Fibroblast of villous mesenchyme (primary cell): ENCODE measurements at regions not wholly inside any gene's neighbourhood (a gene's known extent, or its start where the extent isn't known, plus 50 kb on each side); places are given as distances from the start of the nearest gene placed in this dataset.

Experiments
- DNase-seq: peaks from one replicate; pipeline ENCODE4 v3.0.0-alpha.2; 2010; ENCODE audit warnings: low read depth
- H3K4me3 ChIP-seq: 2 replicates; pipeline ENCODE4 v1.5.1; 2011; ENCODE audit warnings: low read depth, mild to moderate bottlenecking, low read length
- TF ChIP-seq, protein P1 (sequence below): IDR thresholded peaks from 2 replicates; pipeline ENCODE4 v1.5.1; 2012; ENCODE audit warnings: low read depth, mild to moderate bottlenecking, low read length; ENCODE audit not compliant: insufficient read depth

DNA sequence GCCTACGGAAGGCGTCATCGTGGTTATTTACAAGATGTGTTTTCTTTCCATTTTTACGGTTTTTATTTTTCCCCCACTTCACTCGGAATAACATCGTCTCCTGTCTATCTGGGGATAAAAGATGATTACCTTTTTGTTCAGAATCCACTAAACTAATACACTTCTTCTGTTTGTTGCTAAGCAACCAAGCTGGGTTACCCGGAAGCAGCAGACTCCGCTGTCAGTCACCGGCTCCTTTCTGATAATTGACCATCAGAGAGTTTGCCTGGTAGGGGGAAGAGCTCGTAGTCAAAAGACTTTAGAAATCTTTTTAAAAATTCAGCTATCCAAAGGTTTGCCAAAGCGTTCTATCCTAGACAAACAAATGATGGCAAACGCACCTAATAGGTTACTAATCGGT, 75.0 kb upstream of the SFMBT2 start:
- TF ChIP-seq, protein P1, sequence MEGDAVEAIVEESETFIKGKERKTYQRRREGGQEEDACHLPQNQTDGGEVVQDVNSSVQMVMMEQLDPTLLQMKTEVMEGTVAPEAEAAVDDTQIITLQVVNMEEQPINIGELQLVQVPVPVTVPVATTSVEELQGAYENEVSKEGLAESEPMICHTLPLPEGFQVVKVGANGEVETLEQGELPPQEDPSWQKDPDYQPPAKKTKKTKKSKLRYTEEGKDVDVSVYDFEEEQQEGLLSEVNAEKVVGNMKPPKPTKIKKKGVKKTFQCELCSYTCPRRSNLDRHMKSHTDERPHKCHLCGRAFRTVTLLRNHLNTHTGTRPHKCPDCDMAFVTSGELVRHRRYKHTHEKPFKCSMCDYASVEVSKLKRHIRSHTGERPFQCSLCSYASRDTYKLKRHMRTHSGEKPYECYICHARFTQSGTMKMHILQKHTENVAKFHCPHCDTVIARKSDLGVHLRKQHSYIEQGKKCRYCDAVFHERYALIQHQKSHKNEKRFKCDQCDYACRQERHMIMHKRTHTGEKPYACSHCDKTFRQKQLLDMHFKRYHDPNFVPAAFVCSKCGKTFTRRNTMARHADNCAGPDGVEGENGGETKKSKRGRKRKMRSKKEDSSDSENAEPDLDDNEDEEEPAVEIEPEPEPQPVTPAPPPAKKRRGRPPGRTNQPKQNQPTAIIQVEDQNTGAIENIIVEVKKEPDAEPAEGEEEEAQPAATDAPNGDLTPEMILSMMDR, result no peak
- no peak for DNase-seq
- no peak overlapping the region for H3K4me3 ChIP-seq

DNA sequence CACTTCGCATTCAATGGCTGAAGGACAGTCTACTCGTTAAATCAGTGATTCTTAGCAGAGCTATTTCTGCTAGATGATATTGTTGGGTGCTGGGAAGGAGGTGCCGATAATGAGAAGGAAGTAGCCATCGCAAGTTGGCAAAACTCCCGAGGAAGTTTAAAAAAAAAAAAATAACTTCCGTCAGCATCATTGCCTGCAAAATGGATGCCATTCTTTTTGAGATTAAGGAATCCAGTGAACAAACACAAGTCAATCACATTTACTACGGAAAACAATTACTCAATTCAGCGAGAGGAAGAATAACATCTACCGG, 74.4 kb upstream of the SFMBT2 start:
- no peak for DNase-seq
- H3K4me3 ChIP-seq, result no peak overlapping the region
- TF ChIP-seq, protein P1, result no peak

DNA sequence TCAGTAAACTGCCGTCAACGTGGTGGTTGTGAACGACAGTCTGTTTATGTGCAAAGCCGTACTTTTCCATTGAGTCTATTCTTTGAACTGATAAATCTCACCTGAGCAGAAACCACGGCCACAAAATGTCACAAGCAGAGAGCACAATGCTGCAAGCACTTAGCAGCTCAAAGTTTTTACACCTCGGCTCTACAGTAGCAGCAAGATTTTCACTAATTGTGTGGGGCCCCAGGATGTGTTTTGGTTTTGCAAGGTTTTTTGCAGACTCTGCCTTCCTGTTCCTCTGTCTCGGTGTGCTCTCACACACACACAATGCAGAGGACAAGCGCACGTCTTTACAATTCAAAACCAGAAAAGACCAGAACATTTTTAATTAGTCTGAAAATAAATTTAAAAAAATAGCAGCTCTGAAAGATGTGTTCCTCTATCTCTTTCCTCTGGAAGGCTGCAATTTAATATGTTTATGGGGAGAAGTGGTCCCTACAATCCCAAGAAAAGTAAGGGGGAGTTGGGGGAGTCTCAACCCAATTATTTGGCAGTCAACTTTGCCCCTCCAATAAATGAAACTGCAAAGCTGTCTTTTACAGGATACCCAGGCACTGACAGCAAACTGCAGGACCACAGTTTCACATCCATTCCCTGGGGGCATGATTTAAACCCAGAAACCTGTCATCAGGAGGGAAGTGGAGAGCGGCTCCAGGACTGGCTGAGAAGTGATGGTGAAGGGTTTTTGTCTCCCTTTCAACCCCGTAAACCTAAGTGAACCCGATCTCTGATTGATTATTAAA, 73.8 kb upstream of the SFMBT2 start:
- H3K4me3 ChIP-seq, result no peak overlapping the region
- TF ChIP-seq, protein P1, result no peak
- DNase-seq, result no peak

DNA sequence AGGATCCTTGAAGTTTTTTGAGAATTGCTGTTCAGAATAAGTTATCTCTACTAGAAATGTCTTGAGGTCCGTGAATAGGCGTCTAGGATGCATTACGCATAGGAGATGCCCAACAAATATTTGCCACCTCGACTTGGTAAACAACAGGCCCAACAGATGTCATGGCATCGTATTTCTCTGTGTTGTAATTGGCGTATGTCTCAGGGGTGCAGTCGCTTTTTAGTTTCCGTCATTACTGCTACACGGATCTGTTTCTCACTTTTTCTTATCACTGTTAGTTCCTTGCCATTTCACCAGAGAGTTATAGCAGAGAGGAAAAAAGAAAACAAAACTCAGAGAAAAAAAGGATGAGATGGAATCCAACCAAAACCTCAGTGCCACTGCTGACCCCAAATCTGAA, 73.0 kb upstream of the SFMBT2 start:
- TF ChIP-seq, protein P1, result no peak
- no peak overlapping the region for H3K4me3 ChIP-seq
- no peak for DNase-seq

DNA sequence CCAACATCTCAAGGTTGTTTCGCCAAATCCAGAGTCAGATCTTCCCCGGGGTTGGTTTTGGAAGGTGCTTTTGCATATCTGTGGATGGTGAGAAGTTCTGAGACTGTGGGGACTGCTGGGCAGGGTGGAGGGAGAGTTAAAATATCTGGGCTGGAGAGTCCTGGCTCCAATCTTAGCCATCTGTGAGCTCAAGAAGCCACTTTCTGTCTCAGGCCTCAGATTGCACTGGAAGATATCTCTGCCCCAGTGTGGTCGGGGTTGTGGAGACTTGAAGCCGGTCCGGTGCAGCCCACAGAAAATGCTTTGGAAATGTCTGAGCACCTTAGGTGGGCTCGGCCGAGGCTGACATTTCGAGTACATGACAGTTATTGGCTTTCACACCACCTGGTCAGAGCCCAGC, 72.2 kb upstream of the SFMBT2 start:
- no peak overlapping the region for H3K4me3 ChIP-seq
- no peak for DNase-seq
- TF ChIP-seq, protein P1, result no peak

DNA sequence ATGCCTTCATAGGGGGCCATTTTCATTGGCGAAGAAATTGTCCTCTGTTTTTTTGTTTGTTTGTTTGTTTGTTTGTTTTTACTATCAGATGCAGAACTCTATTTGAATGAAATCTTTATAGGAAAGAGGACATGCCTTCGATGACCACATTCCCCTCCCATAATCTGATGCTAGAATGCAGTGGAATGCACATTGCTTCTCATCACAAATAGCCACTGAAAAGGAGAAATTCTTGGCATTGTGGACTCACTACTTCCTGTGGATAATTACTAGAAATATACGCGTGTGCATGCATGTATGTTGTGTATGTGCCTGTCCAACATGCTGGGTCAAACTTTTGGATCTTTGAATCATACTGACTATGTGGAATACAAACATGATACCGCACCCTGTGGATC, 70.5 kb upstream of the SFMBT2 start:
- H3K4me3 ChIP-seq, result no peak overlapping the region
- no peak for DNase-seq
- TF ChIP-seq, protein P1, result no peak
